ENCODE measurements at regions not wholly inside any gene's neighbourhood (a gene's known extent, or its start where the extent isn't known, plus 50 kb on each side); places are given as distances from the start of the nearest gene placed in this dataset.
A peak's percentile ranks its signal among the peaks of the same experiment; 100 is the strongest.

GRCh38 chr10:71132321-71132810 lies 80.0 kb upstream of the UNC5B start:
- no peaks in the 10 kb centered on the region for H3K9me3 Mint-ChIP-seq
- no peaks in the 10 kb centered on the region for H3K36me3 Mint-ChIP-seq (ENCODE audit: low read depth)
- H3K4me3 Mint-ChIP-seq = no peak overlapping the region
- peaks cover 20% of the 10 kb centered on the region for H3K27me3 Mint-ChIP-seq (ENCODE audit: low read depth, poor library complexity)
- DNase-seq = no peak
- TF ChIP-seq CTCF (IDR thresholded peaks at IDR 0.05) = no peak
- no peak overlapping the region for H3K27ac Mint-ChIP-seq
- H3K4me1 Mint-ChIP-seq = peaks cover 69% of the 10 kb centered on the region

DNA sequence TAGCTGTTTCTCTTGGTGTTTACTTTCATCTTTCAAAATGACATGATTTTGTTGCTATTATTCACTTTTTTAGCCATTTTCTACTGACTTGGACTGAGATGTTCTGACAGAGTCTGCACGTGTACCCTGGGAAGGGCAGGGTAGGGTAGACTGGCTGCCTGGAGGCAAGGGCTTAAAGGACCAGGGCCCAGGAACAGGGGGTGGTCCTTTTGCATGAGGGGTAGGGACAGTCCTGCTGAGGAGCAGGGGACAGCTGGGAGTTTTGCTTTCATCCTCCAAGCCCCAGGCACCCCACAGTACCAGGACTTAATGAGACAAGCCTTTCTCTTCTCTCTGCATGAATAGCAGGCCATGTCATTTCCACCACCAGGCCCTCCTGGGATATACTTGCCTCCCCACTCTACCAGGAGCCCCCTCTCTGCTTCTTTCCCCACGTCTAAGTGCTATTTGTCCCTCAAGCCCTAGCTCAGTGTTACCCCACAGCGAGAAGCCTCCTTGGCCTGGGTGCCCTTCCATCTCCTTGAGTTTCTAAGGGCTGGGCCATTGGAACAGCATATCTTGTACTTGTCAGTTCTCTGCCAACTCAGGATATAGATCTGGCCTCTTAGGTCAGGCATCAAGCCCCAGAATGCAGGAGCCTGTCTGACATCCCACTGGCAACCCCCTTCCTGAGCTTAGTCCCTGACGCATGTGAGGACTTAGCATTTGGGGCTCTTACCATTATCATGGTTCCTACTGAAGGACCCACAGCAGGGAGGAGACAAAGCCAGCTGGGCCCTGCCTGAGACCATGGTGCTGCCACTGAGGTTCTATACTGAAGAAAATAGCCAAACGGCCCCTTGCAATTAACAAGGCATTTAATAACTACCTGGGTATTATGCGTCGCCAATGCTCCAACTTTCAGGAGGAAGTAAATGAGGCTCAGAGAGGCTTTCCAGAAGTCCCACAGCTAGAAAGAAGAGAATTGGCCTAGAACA lies 78.4 kb upstream of the UNC5B start:
- H3K4me1 Mint-ChIP-seq = peaks cover 53% of the 10 kb centered on the region
- H3K9me3 Mint-ChIP-seq = no peaks in the 10 kb centered on the region
- no peaks in the 10 kb centered on the region for H3K36me3 Mint-ChIP-seq (ENCODE audit: low read depth)
- H3K4me3 Mint-ChIP-seq = no peak overlapping the region
- TF ChIP-seq CTCF (IDR thresholded peaks at IDR 0.05) = no peak
- DNase-seq = no peak
- no peak overlapping the region for H3K27ac Mint-ChIP-seq
- peaks cover 21% of the 10 kb centered on the region for H3K27me3 Mint-ChIP-seq (ENCODE audit: low read depth, poor library complexity)

DNA sequence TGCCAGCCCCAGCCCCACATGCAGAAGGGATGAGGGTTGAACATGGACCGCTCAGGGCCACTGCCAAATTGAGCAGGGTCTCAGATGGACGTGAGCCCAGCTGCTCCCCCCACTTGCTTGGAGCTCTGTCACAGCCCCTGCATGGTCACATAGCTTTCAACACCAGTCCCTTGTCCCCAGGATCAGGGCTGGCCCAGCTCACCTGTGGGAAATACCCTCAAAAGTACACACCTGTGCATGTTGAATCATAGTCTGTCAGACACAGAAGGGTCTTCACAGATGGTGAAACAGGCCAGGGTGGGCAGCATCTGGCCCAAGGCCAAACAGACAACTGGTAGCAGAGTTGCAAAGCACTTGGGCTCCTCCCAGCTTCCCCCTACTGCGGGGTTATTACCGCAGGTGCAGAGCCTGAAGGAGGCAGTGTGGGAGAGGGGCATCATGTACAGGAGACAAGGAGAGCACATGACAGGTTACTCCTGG lies 77.6 kb upstream of the UNC5B start:
- peaks cover 27% of the 10 kb centered on the region for H3K27me3 Mint-ChIP-seq (ENCODE audit: low read depth, poor library complexity)
- no peak for DNase-seq
- no peaks in the 10 kb centered on the region for H3K36me3 Mint-ChIP-seq (ENCODE audit: low read depth)
- no peaks in the 10 kb centered on the region for H3K9me3 Mint-ChIP-seq
- no peak overlapping the region for H3K27ac Mint-ChIP-seq
- H3K4me1 Mint-ChIP-seq = peaks cover 53% of the 10 kb centered on the region
- no peak overlapping the region for H3K4me3 Mint-ChIP-seq
- TF ChIP-seq CTCF (IDR thresholded peaks at IDR 0.05) = no peak

DNA sequence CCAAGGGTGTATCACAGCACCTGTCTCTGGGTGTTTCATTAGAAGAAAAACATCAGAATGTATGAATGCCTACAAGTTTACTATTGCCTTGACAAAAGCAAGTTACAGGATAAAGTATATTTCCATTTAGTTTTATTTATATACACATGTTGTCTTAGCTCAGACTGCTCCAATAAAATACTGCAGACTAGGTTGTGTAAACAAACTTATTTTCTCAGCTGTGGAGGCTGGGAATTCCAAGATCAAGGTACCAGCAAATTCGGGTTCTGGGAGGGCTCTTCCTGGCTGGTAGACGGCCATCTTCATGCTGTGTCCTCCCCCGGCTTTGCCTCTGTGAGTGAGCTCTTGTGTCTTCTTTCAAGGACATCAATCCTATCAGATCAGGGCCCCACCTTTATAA lies 77.1 kb upstream of the UNC5B start:
- Mint-ChIP-seq H3K27ac (no peak overlapping the region), H3K9me3 (no peaks in the 10 kb centered on the region), H3K4me1 (peaks cover 51% of the 10 kb centered on the region), H3K27me3 (ENCODE audit: low read depth, poor library complexity) (peaks cover 32% of the 10 kb centered on the region), H3K36me3 (ENCODE audit: low read depth) (no peaks in the 10 kb centered on the region), H3K4me3 (no peak overlapping the region)
- TF ChIP-seq CTCF (IDR thresholded peaks at IDR 0.05) = no peak
- no peak for DNase-seq

DNA sequence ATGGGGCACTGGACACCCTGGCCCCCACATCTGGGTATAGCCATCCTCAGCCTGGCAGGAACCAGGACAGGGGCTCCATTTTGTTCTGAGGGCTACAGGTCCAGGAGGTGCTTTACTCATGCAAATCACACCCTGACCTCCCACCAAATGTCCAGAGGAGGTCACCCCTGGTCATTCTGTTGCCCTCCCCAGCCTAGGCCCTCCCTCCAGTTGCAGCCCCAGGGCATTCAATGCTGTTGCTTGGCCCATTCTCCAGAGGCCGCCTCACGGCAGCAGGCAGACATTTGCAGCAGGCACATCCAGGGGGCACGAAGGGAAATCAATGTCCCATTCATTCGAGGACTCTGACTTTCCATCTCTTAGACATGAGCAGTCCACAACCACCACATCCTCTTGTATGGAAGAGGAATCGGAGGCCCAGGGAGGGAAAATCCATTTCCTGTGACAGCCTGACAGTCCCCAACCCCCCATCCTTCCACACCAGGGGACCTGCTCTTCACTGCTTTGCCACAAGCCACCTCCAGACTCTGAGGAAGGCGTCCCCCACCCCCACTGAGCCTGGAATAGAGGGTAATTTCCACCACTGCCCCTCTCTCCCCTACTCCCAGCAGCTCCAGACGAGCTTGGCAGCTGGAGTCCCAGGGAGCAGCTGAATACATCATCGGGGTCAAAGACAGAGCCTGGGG lies 76.2 kb upstream of the UNC5B start:
- Mint-ChIP-seq H3K9me3 (no peaks in the 10 kb centered on the region), H3K27me3 (ENCODE audit: low read depth, poor library complexity) (peaks cover 32% of the 10 kb centered on the region), H3K4me3 (peak overlapping the region; percentile 34), H3K27ac (no peak overlapping the region), H3K4me1 (peaks cover 42% of the 10 kb centered on the region), H3K36me3 (ENCODE audit: low read depth) (no peaks in the 10 kb centered on the region)
- TF ChIP-seq CTCF (IDR thresholded peaks at IDR 0.05) = no peak
- no peak for DNase-seq

Measured in nephron progenitor cell (in vitro differentiated cells).